Adrenal gland (tissue), 5 donors: ENCODE measurements at regions not wholly inside any gene's neighbourhood (a gene's known extent, or its start where the extent isn't known, plus 50 kb on each side); places are given as distances from the start of the nearest gene placed in this dataset.

ENCODE experiments used
- CTCF ChIP-seq, 6 experiments: fragments of 450-650 bp in 4 of 6; fragments of 200-600 bp in 2 of 6; sonication (generic) in 1 of 6; IDR thresholded peaks; 1 replicate in 5 of 6; 2 replicates in 1 of 6; pipeline versions ENCODE4 v1.5.1 to v1.8.0; 2016 to 2021; ENCODE audit warnings: antibody characterized with exemption in 6 of 6, mild to moderate bottlenecking in 2 of 6, moderate library complexity in 1 of 6
- POLR2A ChIP-seq, 2 donors: fragments of 450-650 bp; IDR thresholded peaks; one replicate each; pipeline ENCODE4 v1.6.1; 2017; ENCODE audit warnings: antibody characterized with exemption in 2 of 2, mild to moderate bottlenecking in 2 of 2, moderate library complexity in 1 of 2
- donor health status: DM: no; HTN: no; CAD: no.

GRCh38 chr9:23636199-23636598, 189.8 kb downstream of the ELAVL2 start:
- TF ChIP-seq POLR2A (IDR thresholded peaks at IDR 0.05) = no peak
- no peak for TF ChIP-seq CTCF (IDR thresholded peaks at IDR 0.05)
